Mammary epithelial cell (primary cell): ENCODE measurements at regions not wholly inside any gene's neighbourhood (a gene's known extent, or its start where the extent isn't known, plus 50 kb on each side); places are given as distances from the start of the nearest gene placed in this dataset.
"Not testable (repeated sequence)": the region's sequence is repeated elsewhere in the genome, so short reads cannot be mapped to it uniquely, and the experiment has no call there.

Source experiments
- EZH2 ChIP-seq: IDR thresholded peaks from 2 replicates; pipeline ENCODE4 v1.6.1; 2012; ENCODE audit warnings: low read length, inconsistent platforms, borderline replicate concordance
- TF ChIP-seq, protein P1 (sequence below), 2 donors: IDR thresholded peaks in 1 of 2; conservative IDR thresholded peaks in 1 of 2; 2 replicates each; pipeline ENCODE4 v1.5.1; 2011 to 2012; ENCODE audit warnings: inconsistent platforms in 2 of 2, low read length in 2 of 2, mild to moderate bottlenecking in 2 of 2, control low read depth in 1 of 2, low read depth in 1 of 2; ENCODE audit not compliant: insufficient read depth in 1 of 2; ENCODE audit errors: extremely low read depth in 1 of 2

DNA sequence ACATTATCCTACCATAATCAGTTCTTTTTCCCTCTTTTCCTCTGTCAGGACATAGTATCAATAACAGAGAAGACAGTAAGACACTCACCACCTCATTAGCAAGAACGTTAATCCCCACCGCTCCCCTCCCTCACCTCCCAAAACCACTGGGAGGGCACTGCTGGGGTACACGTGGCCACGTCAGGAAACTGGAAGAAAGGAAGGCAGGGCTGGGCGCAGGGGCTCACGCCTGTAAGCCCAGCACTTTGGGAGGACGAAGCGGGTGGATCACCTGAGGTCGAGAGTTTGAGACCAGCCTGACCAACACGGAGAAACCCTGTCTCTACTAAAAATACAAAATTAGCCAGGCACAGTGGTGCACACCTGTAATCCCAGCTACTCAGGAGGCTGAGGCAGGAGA lies 142.3 kb downstream of the OR4M2 start:
- TF ChIP-seq, protein P1, sequence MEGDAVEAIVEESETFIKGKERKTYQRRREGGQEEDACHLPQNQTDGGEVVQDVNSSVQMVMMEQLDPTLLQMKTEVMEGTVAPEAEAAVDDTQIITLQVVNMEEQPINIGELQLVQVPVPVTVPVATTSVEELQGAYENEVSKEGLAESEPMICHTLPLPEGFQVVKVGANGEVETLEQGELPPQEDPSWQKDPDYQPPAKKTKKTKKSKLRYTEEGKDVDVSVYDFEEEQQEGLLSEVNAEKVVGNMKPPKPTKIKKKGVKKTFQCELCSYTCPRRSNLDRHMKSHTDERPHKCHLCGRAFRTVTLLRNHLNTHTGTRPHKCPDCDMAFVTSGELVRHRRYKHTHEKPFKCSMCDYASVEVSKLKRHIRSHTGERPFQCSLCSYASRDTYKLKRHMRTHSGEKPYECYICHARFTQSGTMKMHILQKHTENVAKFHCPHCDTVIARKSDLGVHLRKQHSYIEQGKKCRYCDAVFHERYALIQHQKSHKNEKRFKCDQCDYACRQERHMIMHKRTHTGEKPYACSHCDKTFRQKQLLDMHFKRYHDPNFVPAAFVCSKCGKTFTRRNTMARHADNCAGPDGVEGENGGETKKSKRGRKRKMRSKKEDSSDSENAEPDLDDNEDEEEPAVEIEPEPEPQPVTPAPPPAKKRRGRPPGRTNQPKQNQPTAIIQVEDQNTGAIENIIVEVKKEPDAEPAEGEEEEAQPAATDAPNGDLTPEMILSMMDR (conservative IDR thresholded peaks at IDR 0.05 in 1 of 2, IDR thresholded peaks at IDR 0.05 in 1 of 2; ENCODE audit: extremely low read depth in 1 of 2, insufficient read depth in 1 of 2, low read depth in 1 of 2, low read length in 2 of 2) = not testable (repeated sequence)
- not testable (repeated sequence) for TF ChIP-seq EZH2
